C4-2B (cell line): ENCODE measurements at regions not wholly inside any gene's neighbourhood (a gene's known extent, or its start where the extent isn't known, plus 50 kb on each side); places are given as distances from the start of the nearest gene placed in this dataset.

Experiments used
- H3K27ac ChIP-seq: fragments of 450-650 bp; 2 replicates; pipeline ENCODE4 v1.5.1; 2017
- CTCF ChIP-seq: fragments of 450-650 bp; conservative IDR thresholded peaks from 2 replicates; pipeline ENCODE4 v1.5.1; 2017; ENCODE audit warnings: mild to moderate bottlenecking
- ZFX ChIP-seq: fragments of 450-650 bp; IDR thresholded peaks from 2 replicates; pipeline ENCODE4 v1.6.1; 2017

- TF ChIP-seq CTCF (no peak), ZFX (no peak)
- H3K27ac ChIP-seq, result no peak overlapping the region
These were observed 1364.7 kb downstream of the KCNT2 start for GRCh38 chr1:195243492-195243891.

GRCh38 chr1:195241066-195241465, 1367.2 kb downstream of the KCNT2 start:
- H3K27ac ChIP-seq, result no peak overlapping the region
- TF ChIP-seq ZFX (no peak), CTCF (no peak)

DNA sequence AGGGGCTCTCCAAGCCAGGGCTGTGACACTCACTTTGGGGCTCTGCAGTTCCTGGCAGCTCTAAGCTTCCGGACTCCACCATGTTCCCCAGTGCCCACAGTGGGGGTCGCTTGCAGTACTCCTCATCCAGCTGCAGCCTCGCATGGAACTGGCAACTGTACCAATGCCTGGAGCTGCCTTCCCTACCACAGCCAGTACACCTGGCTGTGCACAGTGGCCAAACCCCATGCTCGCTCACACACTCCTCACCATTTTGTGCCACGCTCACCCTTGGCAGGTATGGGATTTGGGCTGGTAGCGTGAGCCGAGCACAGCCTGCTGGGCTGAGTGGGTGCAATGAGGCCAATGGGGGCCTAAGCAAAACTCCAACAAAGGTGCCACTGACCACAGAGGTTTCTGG, 1369.9 kb downstream of the KCNT2 start:
- TF ChIP-seq CTCF (no peak), ZFX (no peak)
- no peak overlapping the region for H3K27ac ChIP-seq

DNA sequence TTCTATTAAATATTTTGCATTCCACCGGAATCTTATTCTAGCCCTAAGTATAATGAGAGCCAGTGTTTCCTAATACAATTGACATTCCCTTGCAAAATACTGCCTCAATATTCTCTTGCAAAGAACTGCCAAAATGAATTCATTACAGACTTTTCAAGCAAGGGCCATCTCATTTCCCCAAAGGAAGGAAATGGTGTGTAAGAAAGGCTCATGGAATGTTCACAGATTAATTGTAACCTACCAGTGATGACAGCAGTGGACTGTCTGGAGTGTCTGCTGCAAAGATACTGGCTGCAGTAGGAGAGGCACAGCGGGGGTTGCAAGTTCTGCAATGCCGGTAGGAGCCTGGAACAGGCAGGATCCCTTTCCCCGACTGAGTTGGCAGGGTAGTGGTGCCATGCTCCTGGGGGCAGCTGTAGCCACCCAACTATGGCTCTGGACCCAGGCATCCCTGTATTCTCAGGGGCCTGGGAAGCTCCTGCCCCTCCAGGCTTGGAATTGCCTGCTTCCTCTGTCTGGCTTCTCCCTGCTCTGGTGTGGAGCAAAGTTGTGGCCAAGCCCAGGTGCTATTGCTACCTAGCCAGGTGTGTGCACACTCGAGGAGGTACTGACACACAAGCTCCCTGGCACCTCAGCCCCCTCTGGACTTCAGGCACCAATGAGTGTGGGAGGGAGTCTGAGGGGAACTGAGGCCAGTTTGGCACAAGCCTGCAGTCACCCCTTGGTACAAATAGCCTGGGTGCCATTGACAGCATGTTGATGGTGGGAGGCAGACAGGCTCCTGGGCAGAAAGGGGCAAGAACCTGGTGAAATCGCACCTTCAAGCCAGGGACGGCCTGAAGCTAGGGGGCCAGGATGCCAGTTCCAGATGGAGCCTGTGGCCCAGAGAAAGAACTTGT, 1371.0 kb downstream of the KCNT2 start:
- TF ChIP-seq ZFX, result no peak
- TF ChIP-seq CTCF, result no peak
- no peak overlapping the region for H3K27ac ChIP-seq

DNA sequence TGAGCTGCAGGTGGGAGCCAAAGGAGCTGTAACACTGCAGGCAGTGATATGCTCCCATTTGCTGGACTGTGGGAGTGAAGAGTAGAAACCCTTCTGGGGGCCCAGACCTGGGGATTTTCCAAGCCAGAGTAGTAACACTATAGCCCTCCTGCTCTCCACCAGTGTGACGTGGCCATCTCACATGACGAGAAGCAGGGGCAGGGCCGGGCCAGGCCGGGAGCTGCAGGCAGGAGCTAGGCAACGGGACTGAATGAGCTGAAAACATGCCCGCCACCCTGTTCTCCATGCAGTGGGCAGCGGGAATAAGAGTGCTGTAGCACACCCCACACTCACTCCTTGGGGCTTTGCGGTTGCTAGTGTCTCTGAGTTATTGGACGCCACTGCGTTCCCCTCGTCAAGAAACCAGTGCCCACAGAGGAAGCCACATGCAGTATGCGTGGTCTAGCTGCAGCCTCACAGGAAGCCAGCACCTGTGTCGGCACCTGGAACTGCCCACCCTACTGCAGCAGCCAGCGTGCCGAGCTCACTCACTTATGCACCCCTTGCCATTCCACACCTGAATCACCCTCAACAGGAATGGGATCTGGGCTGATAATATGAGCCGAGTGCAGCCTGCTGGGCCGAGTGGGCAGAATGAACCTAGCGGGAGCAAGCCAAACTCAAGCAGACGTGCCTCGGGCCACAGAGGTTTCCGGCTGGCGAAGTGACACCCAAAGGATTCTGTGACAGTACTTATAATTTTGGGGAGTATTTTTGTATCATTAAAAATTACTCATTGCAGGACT, 1389.6 kb downstream of the KCNT2 start:
- H3K27ac ChIP-seq, result no peak overlapping the region
- TF ChIP-seq ZFX, result no peak
- TF ChIP-seq CTCF, result no peak

GRCh38 chr1:195202241-195202640, 1406.0 kb downstream of the KCNT2 start:
- no peak for TF ChIP-seq ZFX
- no peak for TF ChIP-seq CTCF
- no peak overlapping the region for H3K27ac ChIP-seq

DNA sequence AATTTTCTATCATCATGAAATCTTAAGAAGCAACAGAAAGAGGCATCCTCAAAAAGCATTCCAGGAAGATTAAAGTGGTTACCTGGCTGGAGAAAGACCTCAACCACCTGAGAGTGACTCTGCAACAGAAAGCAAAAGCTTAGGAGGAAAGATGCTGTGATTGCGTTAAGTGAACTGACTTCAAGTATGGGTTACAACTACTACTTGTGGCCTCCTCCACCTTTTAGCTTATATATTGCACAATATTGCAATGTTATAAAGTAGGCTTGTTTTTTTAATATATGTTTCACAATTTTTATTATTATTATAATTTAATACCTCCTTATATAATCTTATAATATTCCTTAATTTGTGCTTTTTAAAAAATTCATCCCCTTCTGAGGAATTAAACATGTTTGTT, 1407.5 kb downstream of the KCNT2 start:
- H3K27ac ChIP-seq, result no peak overlapping the region
- TF ChIP-seq CTCF, result no peak
- no peak for TF ChIP-seq ZFX
